Loucy (cell line): ENCODE measurements at regions not wholly inside any gene's neighbourhood (a gene's known extent, or its start where the extent isn't known, plus 50 kb on each side); places are given as distances from the start of the nearest gene placed in this dataset.

Experiments
- EZH2phosphoT487 ChIP-seq: fragments of 200-600 bp; IDR thresholded peaks from 2 replicates; pipeline ENCODE4 v1.6.1; 2018; ENCODE audit warnings: antibody characterized with exemption, mild to moderate bottlenecking, moderate library complexity, borderline replicate concordance
- TF ChIP-seq, protein P1 (sequence below): fragments of 200-600 bp; sonication (generic); conservative IDR thresholded peaks from 2 replicates; pipeline ENCODE4 v1.5.1; 2014; ENCODE audit warnings: mild to moderate bottlenecking, antibody characterized with exemption, low read length

DNA sequence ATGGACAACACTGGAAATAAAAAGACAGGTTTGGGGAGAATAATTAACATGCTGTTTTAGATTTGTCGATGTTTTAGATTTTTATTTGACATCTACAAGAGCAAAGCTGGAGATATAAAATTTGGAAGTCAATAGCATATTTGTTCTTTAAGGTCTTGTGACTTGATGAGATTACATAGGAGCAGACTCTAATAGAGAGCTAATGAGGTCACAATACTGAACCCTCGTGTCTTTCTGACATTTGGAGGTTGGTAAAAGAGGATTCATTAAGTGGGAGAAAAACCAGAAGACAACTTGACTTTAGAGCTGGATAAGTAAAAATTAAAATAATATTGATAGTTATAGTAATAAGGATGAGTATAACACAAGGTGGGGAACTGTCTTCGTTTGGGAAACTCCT, 322.7 kb upstream of the SEMA6A start:
- TF ChIP-seq, protein P1, sequence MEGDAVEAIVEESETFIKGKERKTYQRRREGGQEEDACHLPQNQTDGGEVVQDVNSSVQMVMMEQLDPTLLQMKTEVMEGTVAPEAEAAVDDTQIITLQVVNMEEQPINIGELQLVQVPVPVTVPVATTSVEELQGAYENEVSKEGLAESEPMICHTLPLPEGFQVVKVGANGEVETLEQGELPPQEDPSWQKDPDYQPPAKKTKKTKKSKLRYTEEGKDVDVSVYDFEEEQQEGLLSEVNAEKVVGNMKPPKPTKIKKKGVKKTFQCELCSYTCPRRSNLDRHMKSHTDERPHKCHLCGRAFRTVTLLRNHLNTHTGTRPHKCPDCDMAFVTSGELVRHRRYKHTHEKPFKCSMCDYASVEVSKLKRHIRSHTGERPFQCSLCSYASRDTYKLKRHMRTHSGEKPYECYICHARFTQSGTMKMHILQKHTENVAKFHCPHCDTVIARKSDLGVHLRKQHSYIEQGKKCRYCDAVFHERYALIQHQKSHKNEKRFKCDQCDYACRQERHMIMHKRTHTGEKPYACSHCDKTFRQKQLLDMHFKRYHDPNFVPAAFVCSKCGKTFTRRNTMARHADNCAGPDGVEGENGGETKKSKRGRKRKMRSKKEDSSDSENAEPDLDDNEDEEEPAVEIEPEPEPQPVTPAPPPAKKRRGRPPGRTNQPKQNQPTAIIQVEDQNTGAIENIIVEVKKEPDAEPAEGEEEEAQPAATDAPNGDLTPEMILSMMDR, result no peak
- TF ChIP-seq EZH2phosphoT487, result no peak
